ENCODE measurements at regions not wholly inside any gene's neighbourhood (a gene's known extent, or its start where the extent isn't known, plus 50 kb on each side); places are given as distances from the start of the nearest gene placed in this dataset.

- DNase-seq (ENCODE audit: low read depth), result no peak
Observed at GRCh38 chr13:40074338-40074737, 418.9 kb downstream of the COG6 start.

- DNase-seq (ENCODE audit: low read depth), result no peak
Observed at GRCh38 chr13:40075281-40075680, 419.8 kb downstream of the COG6 start.

GRCh38 chr13:40076765-40077362 is 421.4 kb downstream of the COG6 start:
- no peak for DNase-seq (ENCODE audit: low read depth)

GRCh38 chr13:40077396-40078027 is 422.1 kb downstream of the COG6 start:
- DNase-seq (ENCODE audit: low read depth), result no peak

GRCh38 chr13:40079721-40080120 is 424.3 kb downstream of the COG6 start:
- no peak for DNase-seq (ENCODE audit: low read depth)

GRCh38 chr13:40080676-40081075 is 425.2 kb downstream of the COG6 start:
- DNase-seq (ENCODE audit: low read depth), result no peak

GRCh38 chr13:40082639-40083038 is 427.2 kb downstream of the COG6 start:
- peak; percentile 34 for DNase-seq (ENCODE audit: low read depth)

- no peak for DNase-seq (ENCODE audit: low read depth)
Observed at GRCh38 chr13:40083841-40084240, 428.4 kb downstream of the COG6 start.

GRCh38 chr13:40084934-40085333 is 429.5 kb downstream of the COG6 start:
- no peak for DNase-seq (ENCODE audit: low read depth)

GRCh38 chr13:40087091-40088002 is 431.9 kb downstream of the COG6 start:
- no peak for DNase-seq (ENCODE audit: low read depth)

GRCh38 chr13:40094056-40094455 is 438.6 kb downstream of the COG6 start:
- DNase-seq (ENCODE audit: low read depth), result no peak

GRCh38 chr13:40095695-40096356 is 440.4 kb downstream of the COG6 start:
- no peak for DNase-seq (ENCODE audit: low read depth)

GRCh38 chr13:40096357-40096901 is 441.0 kb downstream of the COG6 start:
- no peak for DNase-seq (ENCODE audit: low read depth)

GRCh38 chr13:40098246-40098645 is 442.8 kb downstream of the COG6 start:
- DNase-seq (ENCODE audit: low read depth), result no peak

GRCh38 chr13:40101708-40102359 is 446.4 kb downstream of the COG6 start:
- no peak for DNase-seq (ENCODE audit: low read depth)

GRCh38 chr13:40102360-40102727 is 446.9 kb downstream of the COG6 start:
- no peak for DNase-seq (ENCODE audit: low read depth)

GRCh38 chr13:40102854-40103253 is 447.4 kb downstream of the COG6 start:
- peak; percentile 89 for DNase-seq (ENCODE audit: low read depth)

- DNase-seq (ENCODE audit: low read depth), result no peak
Observed at GRCh38 chr13:40103864-40104263, 448.4 kb downstream of the COG6 start.

- DNase-seq (ENCODE audit: low read depth), result no peak
Observed at GRCh38 chr13:40105231-40105630, 449.8 kb downstream of the COG6 start.

- peak; percentile 82 for DNase-seq (ENCODE audit: low read depth)
Observed at GRCh38 chr13:40109351-40109844, 453.9 kb downstream of the COG6 start.

- peak; percentile 58 for DNase-seq (ENCODE audit: low read depth)
Observed at GRCh38 chr13:40113643-40114304, 458.3 kb downstream of the COG6 start.
